ENCODE measurements at regions not wholly inside any gene's neighbourhood (a gene's known extent, or its start where the extent isn't known, plus 50 kb on each side); places are given as distances from the start of the nearest gene placed in this dataset.

- Histone ChIP-seq H3K36me3 (no peaks in the 10 kb centered on the region), H3K4me1 (no peaks in the 10 kb centered on the region), H3K27me3 (no peaks in the 10 kb centered on the region), H3K27ac (no peak overlapping the region), H3K4me3 (no peak overlapping the region), H3K9me3 (no peaks in the 10 kb centered on the region)
- DNase-seq (ENCODE audit: low spot score in 2 of 2): no peak
- intact Hi-C loops (cut with DNase I): no loop called here
- no peak for TF ChIP-seq CTCF (IDR thresholded peaks at IDR 0.05)
Measured at GRCh38 chr18:73240899-73241298, 373.1 kb upstream of the NETO1 start.

- Histone ChIP-seq H3K4me1 (no peaks in the 10 kb centered on the region), H3K27ac (no peak overlapping the region), H3K27me3 (no peaks in the 10 kb centered on the region), H3K4me3 (no peak overlapping the region), H3K9me3 (no peaks in the 10 kb centered on the region), H3K36me3 (no peaks in the 10 kb centered on the region)
- TF ChIP-seq CTCF (IDR thresholded peaks at IDR 0.05): no peak
- intact Hi-C loops (cut with DNase I): no loop called here
- DNase-seq (ENCODE audit: low spot score in 2 of 2): no peak
Measured at GRCh38 chr18:73235921-73236320, 368.1 kb upstream of the NETO1 start.

- Histone ChIP-seq H3K4me1 (no peaks in the 10 kb centered on the region), H3K4me3 (no peak overlapping the region), H3K36me3 (no peaks in the 10 kb centered on the region), H3K9me3 (no peaks in the 10 kb centered on the region), H3K27ac (no peak overlapping the region), H3K27me3 (no peaks in the 10 kb centered on the region)
- TF ChIP-seq CTCF (IDR thresholded peaks at IDR 0.05): no peak
- intact Hi-C loops (cut with DNase I): no loop called here
- DNase-seq (ENCODE audit: low spot score in 2 of 2): no peak
Measured at GRCh38 chr18:73235491-73235890, 367.7 kb upstream of the NETO1 start.

- Histone ChIP-seq H3K4me3 (no peak overlapping the region), H3K36me3 (no peaks in the 10 kb centered on the region), H3K9me3 (no peaks in the 10 kb centered on the region), H3K4me1 (no peaks in the 10 kb centered on the region), H3K27me3 (no peaks in the 10 kb centered on the region), H3K27ac (no peak overlapping the region)
- no peak for TF ChIP-seq CTCF (IDR thresholded peaks at IDR 0.05)
- intact Hi-C loops (cut with DNase I): no loop called here
- no peak for DNase-seq (ENCODE audit: low spot score in 2 of 2)
Measured at GRCh38 chr18:73232933-73233332, 365.1 kb upstream of the NETO1 start.

- no peak overlapping the region for H3K4me3 ChIP-seq
- intact Hi-C loops (cut with DNase I): no loop called here
- peaks cover 0 to 14% of the 10 kb centered on the region in 2 donors for H3K9me3 ChIP-seq
- no peak for TF ChIP-seq CTCF (IDR thresholded peaks at IDR 0.05)
- H3K27ac ChIP-seq: no peak overlapping the region
- H3K36me3 ChIP-seq: no peaks in the 10 kb centered on the region
- no peak for DNase-seq (ENCODE audit: low spot score in 2 of 2)
- no peaks in the 10 kb centered on the region for H3K27me3 ChIP-seq
- H3K4me1 ChIP-seq: no peaks in the 10 kb centered on the region
Measured at GRCh38 chr18:73220663-73221062, 352.9 kb upstream of the NETO1 start.

- H3K4me3 ChIP-seq: no peak overlapping the region
- intact Hi-C loops (cut with DNase I): no loop called here
- no peak for DNase-seq (ENCODE audit: low spot score in 2 of 2)
- no peak overlapping the region for H3K27ac ChIP-seq
- H3K36me3 ChIP-seq: no peaks in the 10 kb centered on the region
- H3K4me1 ChIP-seq: no peaks in the 10 kb centered on the region
- H3K9me3 ChIP-seq: peaks cover 0 to 14% of the 10 kb centered on the region in 2 donors
- no peaks in the 10 kb centered on the region for H3K27me3 ChIP-seq
- TF ChIP-seq CTCF (IDR thresholded peaks at IDR 0.05): no peak
Measured at GRCh38 chr18:73218293-73218692, 350.5 kb upstream of the NETO1 start.

Measured in ascending aorta (tissue), 2 donors.